HCT116 (cell line): ENCODE measurements at regions not wholly inside any gene's neighbourhood (a gene's known extent, or its start where the extent isn't known, plus 50 kb on each side); places are given as distances from the start of the nearest gene placed in this dataset.

ENCODE experiments used
- ATAC-seq: fragments of 200-7000 bp; cut with Tn5 transposase; 2 replicates; pipeline ENCODE4 v1.9.1; 2020; ENCODE audit warnings: mild to moderate bottlenecking, moderate library complexity
- BruUV-seq: library from RNA; stranded (reverse); fragments of 400-500 nt; replicated peaks from 2 replicates; lab custom pipeline; 2021; lab: Mats Ljungman, UMichigan
- CTCF ChIA-PET: fragments of 300-600 bp; sonication (Branson Sonifier 250); formaldehyde crosslinking; loops from one replicate; lab custom pipeline; 2021; ENCODE audit warnings: antibody characterized with exemption; lab: Charles Lee
- POLR2A ChIA-PET: fragments of 300-600, 350-600 bp; sonication (Branson Sonifier 250); formaldehyde crosslinking; loops from one replicate; lab custom pipeline; 2021; ENCODE audit warnings: antibody characterized with exemption; lab: Charles Lee
- RAD21 ChIA-PET, 2 experiments: fragments of 300-600 bp; sonication (Branson Sonifier 250); formaldehyde crosslinking; loops; one replicate each; lab custom pipeline; 2023; ENCODE audit warnings: low total read pairs in 2 of 2; ENCODE audit not compliant: uncharacterized antibody in 2 of 2, unreplicated experiment in 2 of 2, low non-redundant PET in 1 of 2; lab: Charles Lee
- DNase-seq: peaks from one replicate; pipeline ENCODE4 v3.0.0-alpha.2; 2010; ENCODE audit warnings: low read depth, low spot score
- H2AFZ ChIP-seq: fragments of 200-600 bp; shearing (Covaris generic), sonication (generic); 2 replicates; pipeline ENCODE4 v1.6.1; 2017; ENCODE audit warnings: low read depth, mixed run types, mixed read lengths, antibody characterized with exemption, low read length; ENCODE audit not compliant: poor library complexity, severe bottlenecking
- H3K27ac ChIP-seq: 2 replicates; pipeline ENCODE4 v1.5.1; 2012; ENCODE audit warnings: low read depth, low read length
- H3K27me3 ChIP-seq: fragments of 200-600 bp; sonication (generic); 2 replicates; pipeline ENCODE4 v1.6.1; 2016; ENCODE audit warnings: mixed run types, low read length, mixed read lengths; ENCODE audit not compliant: insufficient read depth
- H3K36me3 ChIP-seq, 2 experiments: fragments of 200-500 bp in 1 of 2; fragments of 200-600 bp in 1 of 2; sonication (Bioruptor generic) in 1 of 2; sonication (generic) in 1 of 2; 2 replicates each; pipeline versions ENCODE4 v1.5.1 to v1.6.1; 2014 to 2016; ENCODE audit warnings: low read length in 2 of 2, inconsistent platforms in 1 of 2, mixed read lengths in 1 of 2, mixed run types in 1 of 2; ENCODE audit not compliant: insufficient read depth in 2 of 2, control insufficient read depth in 1 of 2
- H3K4me1 ChIP-seq, 2 experiments: fragments of 200-600 bp in 1 of 2; sonication (generic) in 1 of 2; 2 replicates each; pipeline versions ENCODE4 v1.5.1 to v1.6.1; 2012 to 2017; ENCODE audit warnings: low read length in 2 of 2, inconsistent platforms in 1 of 2, mild to moderate bottlenecking in 1 of 2, mixed read lengths in 1 of 2, mixed run types in 1 of 2, moderate library complexity in 1 of 2; ENCODE audit not compliant: insufficient read depth in 2 of 2, control insufficient read depth in 1 of 2
- H3K4me2 ChIP-seq: fragments of 200-600 bp; sonication (generic); 2 replicates; pipeline ENCODE4 v1.6.1; 2017; ENCODE audit warnings: mixed run types, low read length, mixed read lengths
- H3K4me3 ChIP-seq, 2 experiments: fragments of 200-600 bp in 1 of 2; sonication (generic) in 1 of 2; replicated peaks in 1 of 2; 2 replicates each; pipeline ENCODE4 v1.5.1; 2011 to 2016; ENCODE audit warnings: low read length in 2 of 2, control low read depth in 1 of 2, low read depth in 1 of 2, mild to moderate bottlenecking in 1 of 2, mixed read lengths in 1 of 2, mixed run types in 1 of 2
- H3K79me2 ChIP-seq: fragments of 200-600 bp; sonication (generic); 2 replicates; pipeline ENCODE4 v1.6.1; 2017; ENCODE audit warnings: mild to moderate bottlenecking, mixed run types, low read length, moderate library complexity, mixed read lengths; ENCODE audit not compliant: insufficient read depth
- H3K9ac ChIP-seq: fragments of 200-600 bp; sonication (generic); 2 replicates; pipeline ENCODE4 v1.6.1; 2016; ENCODE audit warnings: low read length, mixed read lengths
- H3K9me2 ChIP-seq: fragments of 200-600 bp; sonication (generic), shearing (Covaris generic); 2 replicates; pipeline ENCODE4 v1.6.1; 2017; ENCODE audit warnings: mixed run types, mild to moderate bottlenecking, moderate library complexity; ENCODE audit not compliant: insufficient read depth
- H3K9me3 ChIP-seq, 2 experiments: fragments of 200-500 bp in 1 of 2; fragments of 200-600 bp in 1 of 2; sonication (Bioruptor generic) in 1 of 2; sonication (generic) in 1 of 2; 2 replicates each; pipeline ENCODE4 v1.6.1; 2014 to 2017; ENCODE audit warnings: low read length in 2 of 2, mixed read lengths in 2 of 2, inconsistent platforms in 1 of 2, low read depth in 1 of 2, mild to moderate bottlenecking in 1 of 2, mixed run types in 1 of 2, moderate library complexity in 1 of 2; ENCODE audit not compliant: control insufficient read depth in 1 of 2, insufficient read depth in 1 of 2
- H4K20me1 ChIP-seq: fragments of 200-600 bp; sonication (generic), shearing (Covaris generic); 2 replicates; pipeline ENCODE4 v1.6.1; 2017; ENCODE audit warnings: mixed run types, mild to moderate bottlenecking, moderate library complexity; ENCODE audit not compliant: insufficient read depth
- EGR1 ChIP-seq: IDR thresholded peaks from 2 replicates; pipeline ENCODE4 v1.6.1; 2012; ENCODE audit warnings: low read depth
- EZH2 ChIP-seq: fragments of 200-600 bp; sonication (generic); IDR thresholded peaks from 2 replicates; pipeline ENCODE4 v1.6.1; 2017; ENCODE audit warnings: antibody characterized with exemption, mixed run types
- JUND ChIP-seq: IDR thresholded peaks from 2 replicates; pipeline ENCODE4 v1.6.1; 2012
- POLR2A ChIP-seq: IDR thresholded peaks from 2 replicates; pipeline ENCODE4 v1.7.0; 2011; ENCODE audit warnings: borderline replicate concordance; ENCODE audit not compliant: insufficient read depth, insufficient read length; ENCODE audit errors: extremely low read depth
- SP1 ChIP-seq: IDR thresholded peaks from 2 replicates; pipeline ENCODE4 v1.6.1; 2012; ENCODE audit warnings: low read depth
- SRF ChIP-seq: IDR thresholded peaks from 2 replicates; pipeline ENCODE4 v1.6.1; 2012; ENCODE audit warnings: low read depth
- TCF7L2 ChIP-seq: IDR thresholded peaks from 2 replicates; pipeline ENCODE4 v1.7.0; 2011; ENCODE audit warnings: borderline replicate concordance, inconsistent platforms; ENCODE audit not compliant: insufficient read depth, insufficient read length; ENCODE audit errors: extremely low read depth
- YY1 ChIP-seq: IDR thresholded peaks from 2 replicates; pipeline ENCODE4 v1.6.1; 2011; ENCODE audit warnings: low read length, low read depth, moderate library complexity, mild to moderate bottlenecking; ENCODE audit not compliant: insufficient replicate concordance; ENCODE audit errors: extremely low read depth
- ZFX ChIP-seq: fragments of 450-650 bp; IDR thresholded peaks from 2 replicates; pipeline ENCODE4 v1.6.1; 2017
- intact Hi-C: fragments of 100-400 bp; cut with micrococcal nuclease; formaldehyde crosslinking; loops from 2 replicates; pipeline ENCODE4 v1.10.0; 2022
- TF ChIP-seq, protein P1 (sequence below), 3 experiments: fragments of 200-600 bp in 1 of 3; sonication (generic) in 1 of 3; IDR thresholded peaks in 2 of 3; conservative IDR thresholded peaks in 1 of 3; 2 replicates each; pipeline ENCODE4 v1.5.1; 2012 to 2017; ENCODE audit warnings: low read depth in 2 of 3, low read length in 2 of 3, antibody characterized with exemption in 1 of 3, borderline replicate concordance in 1 of 3, control low read depth in 1 of 3, mild to moderate bottlenecking in 1 of 3, mixed read lengths in 1 of 3, mixed run types in 1 of 3, moderate library complexity in 1 of 3; ENCODE audit not compliant: insufficient read depth in 1 of 3
- TF ChIP-seq, protein P2 (sequence below): IDR thresholded peaks from 2 replicates; pipeline ENCODE4 v1.6.1; 2012; ENCODE audit warnings: low read depth

GRCh38 chr4:66795724-66796123 lies 749.6 kb downstream of the CENPC start:
- ChIA-PET POLR2A (no interaction called here), CTCF (no interaction called here), RAD21 (no interaction called here)
- BruUV-seq: no TSS peak
- Histone ChIP-seq H3K4me3 (no peak overlapping the region), H2AFZ (no peak overlapping the region), H3K4me1 (no peaks in the 10 kb centered on the region), H3K9me3 (peaks cover 0 to 6% of the 10 kb centered on the region in 2 experiments; a peak in 3 of 4 replicates), H3K9ac (no peak overlapping the region), H4K20me1 (no peaks in the 10 kb centered on the region)
- intact Hi-C loops: no loop called here
- TF ChIP-seq JUND (no peak), YY1 (no peak), EZH2 (no peak), SP1 (no peak), EGR1 (no peak), TCF7L2 (no peak), POLR2A (no peak), SRF (no peak), ZFX (no peak)
- TF ChIP-seq, protein P1, sequence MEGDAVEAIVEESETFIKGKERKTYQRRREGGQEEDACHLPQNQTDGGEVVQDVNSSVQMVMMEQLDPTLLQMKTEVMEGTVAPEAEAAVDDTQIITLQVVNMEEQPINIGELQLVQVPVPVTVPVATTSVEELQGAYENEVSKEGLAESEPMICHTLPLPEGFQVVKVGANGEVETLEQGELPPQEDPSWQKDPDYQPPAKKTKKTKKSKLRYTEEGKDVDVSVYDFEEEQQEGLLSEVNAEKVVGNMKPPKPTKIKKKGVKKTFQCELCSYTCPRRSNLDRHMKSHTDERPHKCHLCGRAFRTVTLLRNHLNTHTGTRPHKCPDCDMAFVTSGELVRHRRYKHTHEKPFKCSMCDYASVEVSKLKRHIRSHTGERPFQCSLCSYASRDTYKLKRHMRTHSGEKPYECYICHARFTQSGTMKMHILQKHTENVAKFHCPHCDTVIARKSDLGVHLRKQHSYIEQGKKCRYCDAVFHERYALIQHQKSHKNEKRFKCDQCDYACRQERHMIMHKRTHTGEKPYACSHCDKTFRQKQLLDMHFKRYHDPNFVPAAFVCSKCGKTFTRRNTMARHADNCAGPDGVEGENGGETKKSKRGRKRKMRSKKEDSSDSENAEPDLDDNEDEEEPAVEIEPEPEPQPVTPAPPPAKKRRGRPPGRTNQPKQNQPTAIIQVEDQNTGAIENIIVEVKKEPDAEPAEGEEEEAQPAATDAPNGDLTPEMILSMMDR (IDR thresholded peaks at IDR 0.05 in 2 of 3, conservative IDR thresholded peaks at IDR 0.05 in 1 of 3; ENCODE audit: borderline replicate concordance in 1 of 3, insufficient read depth in 1 of 3, low read depth in 2 of 3, low read length in 2 of 3): no peak
- TF ChIP-seq, protein P2, sequence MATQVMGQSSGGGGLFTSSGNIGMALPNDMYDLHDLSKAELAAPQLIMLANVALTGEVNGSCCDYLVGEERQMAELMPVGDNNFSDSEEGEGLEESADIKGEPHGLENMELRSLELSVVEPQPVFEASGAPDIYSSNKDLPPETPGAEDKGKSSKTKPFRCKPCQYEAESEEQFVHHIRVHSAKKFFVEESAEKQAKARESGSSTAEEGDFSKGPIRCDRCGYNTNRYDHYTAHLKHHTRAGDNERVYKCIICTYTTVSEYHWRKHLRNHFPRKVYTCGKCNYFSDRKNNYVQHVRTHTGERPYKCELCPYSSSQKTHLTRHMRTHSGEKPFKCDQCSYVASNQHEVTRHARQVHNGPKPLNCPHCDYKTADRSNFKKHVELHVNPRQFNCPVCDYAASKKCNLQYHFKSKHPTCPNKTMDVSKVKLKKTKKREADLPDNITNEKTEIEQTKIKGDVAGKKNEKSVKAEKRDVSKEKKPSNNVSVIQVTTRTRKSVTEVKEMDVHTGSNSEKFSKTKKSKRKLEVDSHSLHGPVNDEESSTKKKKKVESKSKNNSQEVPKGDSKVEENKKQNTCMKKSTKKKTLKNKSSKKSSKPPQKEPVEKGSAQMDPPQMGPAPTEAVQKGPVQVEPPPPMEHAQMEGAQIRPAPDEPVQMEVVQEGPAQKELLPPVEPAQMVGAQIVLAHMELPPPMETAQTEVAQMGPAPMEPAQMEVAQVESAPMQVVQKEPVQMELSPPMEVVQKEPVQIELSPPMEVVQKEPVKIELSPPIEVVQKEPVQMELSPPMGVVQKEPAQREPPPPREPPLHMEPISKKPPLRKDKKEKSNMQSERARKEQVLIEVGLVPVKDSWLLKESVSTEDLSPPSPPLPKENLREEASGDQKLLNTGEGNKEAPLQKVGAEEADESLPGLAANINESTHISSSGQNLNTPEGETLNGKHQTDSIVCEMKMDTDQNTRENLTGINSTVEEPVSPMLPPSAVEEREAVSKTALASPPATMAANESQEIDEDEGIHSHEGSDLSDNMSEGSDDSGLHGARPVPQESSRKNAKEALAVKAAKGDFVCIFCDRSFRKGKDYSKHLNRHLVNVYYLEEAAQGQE: no peak
- TF ChIP-seq, all 23 proteins: peak for 0
- no peak for ATAC-seq
- Histone ChIP-seq H3K27me3 (no peaks in the 10 kb centered on the region), H3K4me2 (no peak overlapping the region), H3K9me2 (no peaks in the 10 kb centered on the region), H3K36me3 (no peaks in the 10 kb centered on the region; a peak in 1 of 4 replicates), H3K79me2 (no peaks in the 10 kb centered on the region), H3K27ac (no peak overlapping the region)
- DNase-seq: no peak
